Vagina (tissue), 2 donors: ENCODE measurements at regions not wholly inside any gene's neighbourhood (a gene's known extent, or its start where the extent isn't known, plus 50 kb on each side); places are given as distances from the start of the nearest gene placed in this dataset.
A peak's percentile ranks its signal among the peaks of the same experiment; 100 is the strongest.

Experiments
- DNase-seq, 2 donors: peaks; one replicate each; pipeline ENCODE4 v3.0.0-alpha.2; 2017; ENCODE audit errors: extremely low spot score in 2 of 2
- H3K27ac ChIP-seq: fragments of 200-600 bp; sonication (generic); one replicate; pipeline ENCODE4 v1.5.1; 2019
- H3K27me3 ChIP-seq: fragments of 200-600 bp; sonication (generic); one replicate; pipeline ENCODE4 v1.5.1; 2019
- H3K36me3 ChIP-seq, 2 donors: fragments of 200-600 bp; sonication (generic); one replicate each; pipeline ENCODE4 v1.5.1; 2017 to 2019
- H3K4me1 ChIP-seq: fragments of 200-600 bp; sonication (generic); one replicate; pipeline ENCODE4 v1.5.1; 2019
- H3K4me3 ChIP-seq, 2 donors: fragments of 200-600 bp; sonication (generic); 1 replicate in 1 of 2; 2 replicates in 1 of 2; pipeline ENCODE4 v1.5.1; 2016 to 2019
- H3K9me3 ChIP-seq: fragments of 200-600 bp; sonication (generic); one replicate; pipeline ENCODE4 v1.5.1; 2019
- CTCF ChIP-seq, 3 experiments: fragments of 450-650 bp in 2 of 3; fragments of 200-600 bp in 1 of 3; sonication (generic) in 1 of 3; IDR thresholded peaks; one replicate each; pipeline ENCODE4 v1.5.1; 2017 to 2019; ENCODE audit warnings: antibody characterized with exemption in 3 of 3, mild to moderate bottlenecking in 2 of 3, moderate library complexity in 2 of 3
- POLR2A ChIP-seq, 2 donors: fragments of 450-650 bp; IDR thresholded peaks; one replicate each; pipeline ENCODE4 v1.6.1; 2017; ENCODE audit warnings: antibody characterized with exemption in 2 of 2, mild to moderate bottlenecking in 2 of 2, moderate library complexity in 2 of 2
- POLR2AphosphoS5 ChIP-seq, 2 donors: sonication (generic); formaldehyde crosslinking; IDR thresholded peaks; one replicate each; pipeline ENCODE4 v1.9.0; 2017; ENCODE audit warnings: antibody characterized with exemption in 2 of 2, mild to moderate bottlenecking in 2 of 2, low read depth in 1 of 2; ENCODE audit not compliant: insufficient read depth in 1 of 2
- intact Hi-C: fragments of 100-400 bp; cut with DNase I; formaldehyde crosslinking; loops from one replicate; pipeline ENCODE4 v1.15.1; 2023

- intact Hi-C loops, result no loop called here
- H3K9me3 ChIP-seq, result no peaks in the 10 kb centered on the region
- H3K4me1 ChIP-seq, result peaks cover 12% of the 10 kb centered on the region
- H3K4me3 ChIP-seq, result no peak overlapping the region
- H3K27me3 ChIP-seq, result no peaks in the 10 kb centered on the region
- H3K27ac ChIP-seq, result no peak overlapping the region
- no peaks in the 10 kb centered on the region for H3K36me3 ChIP-seq
- TF ChIP-seq CTCF (IDR thresholded peaks at IDR 0.05) (no peak), POLR2A (IDR thresholded peaks at IDR 0.05) (no peak), POLR2AphosphoS5 (IDR thresholded peaks at IDR 0.05; ENCODE audit: insufficient read depth in 1 of 2, low read depth in 1 of 2) (no peak)
- DNase-seq, result no peak
Observed at GRCh38 chr5:74262544-74263207, 377.9 kb downstream of the ENC1 start.

- no peak overlapping the region for H3K4me3 ChIP-seq
- H3K9me3 ChIP-seq, result no peaks in the 10 kb centered on the region
- no peak for TF ChIP-seq POLR2A (IDR thresholded peaks at IDR 0.05)
- TF ChIP-seq POLR2AphosphoS5 (IDR thresholded peaks at IDR 0.05; ENCODE audit: insufficient read depth in 1 of 2, low read depth in 1 of 2), result no peak
- TF ChIP-seq CTCF (IDR thresholded peaks at IDR 0.05), result no peak
- H3K27ac ChIP-seq, result no peak overlapping the region
- H3K27me3 ChIP-seq, result no peaks in the 10 kb centered on the region
- no peak for DNase-seq
- no peaks in the 10 kb centered on the region for H3K36me3 ChIP-seq
- peaks cover 20% of the 10 kb centered on the region for H3K4me1 ChIP-seq
- intact Hi-C loops, result no loop called here
Observed at GRCh38 chr5:74261866-74262265, 378.7 kb downstream of the ENC1 start.

- Histone ChIP-seq H3K36me3 (no peaks in the 10 kb centered on the region), H3K4me1 (peaks cover 22% of the 10 kb centered on the region), H3K9me3 (no peaks in the 10 kb centered on the region), H3K27me3 (no peaks in the 10 kb centered on the region), H3K27ac (no peak overlapping the region), H3K4me3 (no peak overlapping the region)
- TF ChIP-seq CTCF (IDR thresholded peaks at IDR 0.05) (no peak), POLR2AphosphoS5 (IDR thresholded peaks at IDR 0.05; ENCODE audit: insufficient read depth in 1 of 2, low read depth in 1 of 2) (no peak), POLR2A (IDR thresholded peaks at IDR 0.05) (no peak)
- intact Hi-C loops, result no loop called here
- DNase-seq, result no peak
Observed at GRCh38 chr5:74261421-74261820, 379.1 kb downstream of the ENC1 start.

- intact Hi-C loops, result no loop called here
- H3K9me3 ChIP-seq, result no peaks in the 10 kb centered on the region
- no peak for TF ChIP-seq POLR2A (IDR thresholded peaks at IDR 0.05)
- no peak for TF ChIP-seq CTCF (IDR thresholded peaks at IDR 0.05)
- TF ChIP-seq POLR2AphosphoS5 (IDR thresholded peaks at IDR 0.05; ENCODE audit: insufficient read depth in 1 of 2, low read depth in 1 of 2), result no peak
- H3K4me1 ChIP-seq, result peaks cover 22% of the 10 kb centered on the region
- no peak overlapping the region for H3K27ac ChIP-seq
- no peaks in the 10 kb centered on the region for H3K27me3 ChIP-seq
- H3K4me3 ChIP-seq, result no peak overlapping the region
- no peaks in the 10 kb centered on the region for H3K36me3 ChIP-seq
- no peak for DNase-seq
Observed at GRCh38 chr5:74259572-74259971, 381.0 kb downstream of the ENC1 start.

GRCh38 chr5:74258314-74258665, 382.2 kb downstream of the ENC1 start:
- intact Hi-C loops, result no loop called here

More at GRCh38 chr5:74258314-74258665, 382.2 kb downstream of the ENC1 start:
- Histone ChIP-seq H3K9me3 (no peaks in the 10 kb centered on the region), H3K27me3 (no peaks in the 10 kb centered on the region), H3K36me3 (no peaks in the 10 kb centered on the region), H3K4me3 (no peak overlapping the region), H3K4me1 (peaks cover 22% of the 10 kb centered on the region), H3K27ac (peak overlapping the region; percentile 61)
- TF ChIP-seq CTCF (IDR thresholded peaks at IDR 0.05) (no peak), POLR2A (IDR thresholded peaks at IDR 0.05) (no peak), POLR2AphosphoS5 (IDR thresholded peaks at IDR 0.05; ENCODE audit: insufficient read depth in 1 of 2, low read depth in 1 of 2) (no peak)
- DNase-seq, result no peak
